Mammary epithelial cell (primary cell): ENCODE measurements at regions not wholly inside any gene's neighbourhood (a gene's known extent, or its start where the extent isn't known, plus 50 kb on each side); places are given as distances from the start of the nearest gene placed in this dataset.

Experiments
- CTCF ChIP-seq, 2 donors: IDR thresholded peaks in 1 of 2; conservative IDR thresholded peaks in 1 of 2; 2 replicates each; pipeline ENCODE4 v1.5.1; 2011 to 2012; ENCODE audit warnings: inconsistent platforms in 2 of 2, low read length in 2 of 2, mild to moderate bottlenecking in 2 of 2, control low read depth in 1 of 2, low read depth in 1 of 2; ENCODE audit not compliant: insufficient read depth in 1 of 2; ENCODE audit errors: extremely low read depth in 1 of 2
- EZH2 ChIP-seq: IDR thresholded peaks from 2 replicates; pipeline ENCODE4 v1.6.1; 2012; ENCODE audit warnings: low read length, inconsistent platforms, borderline replicate concordance

- TF ChIP-seq CTCF (conservative IDR thresholded peaks at IDR 0.05 in 1 of 2, IDR thresholded peaks at IDR 0.05 in 1 of 2; ENCODE audit: extremely low read depth in 1 of 2, insufficient read depth in 1 of 2, low read depth in 1 of 2, low read length in 2 of 2) (no peak), EZH2 (no peak)
Observed at GRCh38 chr12:95605875-95606274, 54.6 kb upstream of the USP44 start.
